HepG2 (cell line): ENCODE measurements at regions not wholly inside any gene's neighbourhood (a gene's known extent, or its start where the extent isn't known, plus 50 kb on each side); places are given as distances from the start of the nearest gene placed in this dataset.

Source experiments
- ATF3 ChIP-seq: sonication (generic); formaldehyde crosslinking; IDR thresholded peaks from 2 replicates; pipeline ENCODE4 v1.4.0; 2020; ENCODE audit warnings: missing genetic modification reagents
- GATAD1 ChIP-seq: IDR thresholded peaks from 2 replicates; pipeline ENCODE4 v1.6.1; 2016; ENCODE audit warnings: missing genetic modification reagents, missing compliant biosample characterization
- PHF8 ChIP-seq: sonication (generic); formaldehyde crosslinking; IDR thresholded peaks from 2 replicates; pipeline ENCODE4 v1.5.0; 2020; ENCODE audit warnings: missing genetic modification reagents
- PRDM15 ChIP-seq: sonication (generic); formaldehyde crosslinking; IDR thresholded peaks from 2 replicates; pipeline ENCODE4 v1.4.0; 2020; ENCODE audit warnings: missing genetic modification reagents
- REST ChIP-seq, 2 experiments: IDR thresholded peaks; 2 replicates each; pipeline ENCODE4 v1.6.1; 2011 to 2012; ENCODE audit warnings: low read length in 2 of 2, borderline replicate concordance in 1 of 2, low read depth in 1 of 2, mild to moderate bottlenecking in 1 of 2, moderate library complexity in 1 of 2
- SRF ChIP-seq: IDR thresholded peaks from 2 replicates; pipeline ENCODE4 v1.6.1; 2011; ENCODE audit warnings: mild to moderate bottlenecking, low read depth, low read length, moderate library complexity
- ZNF503 ChIP-seq: sonication (generic); formaldehyde crosslinking; IDR thresholded peaks from 2 replicates; pipeline ENCODE4 v1.4.0; 2020; ENCODE audit warnings: missing genetic modification reagents

- TF ChIP-seq ATF3 (CRISPR knock-in tag) (no peak), PHF8 (no peak), ZNF503 (no peak), PRDM15 (CRISPR knock-in tag) (no peak), REST (IDR thresholded peaks at IDR 0.05; ENCODE audit: borderline replicate concordance in 1 of 2, low read depth in 1 of 2, low read length in 2 of 2) (no peak), GATAD1 (CRISPR knock-in tag) (no peak), SRF (no peak)
These were observed 223.2 kb upstream of the PIK3C3 start for GRCh38 chr18:41731884-41732283.
